ENCODE measurements at regions not wholly inside any gene's neighbourhood (a gene's known extent, or its start where the extent isn't known, plus 50 kb on each side); places are given as distances from the start of the nearest gene placed in this dataset.

- DNase-seq (no peak), ATAC-seq (no peak)
- Histone ChIP-seq H3K27me3 (no peaks in the 10 kb centered on the region), H3K9me3 (no peaks in the 10 kb centered on the region), H3K36me3 (no peaks in the 10 kb centered on the region), H3K4me1 (no peaks in the 10 kb centered on the region), H3K27ac (no peak overlapping the region), H3K4me3 (no peak overlapping the region)
- in situ Hi-C loops (cut with MboI; ENCODE audit: low sequenced_read_pairs in 4 of 4) (no loop called here), intact Hi-C loops (cut with DNase I; ENCODE audit: low total_unique reads) (no loop called here)
- TF ChIP-seq POLR2A (IDR thresholded peaks at IDR 0.05) (no peak), CTCF (IDR thresholded peaks at IDR 0.05 in 4 of 5, conservative IDR thresholded peaks at IDR 0.05 in 1 of 5) (no peak)
Observed at GRCh38 chr11:133663135-133663985, 131.1 kb upstream of the OPCML start.

GRCh38 chr11:133661846-133662245 is 129.5 kb upstream of the OPCML start:
- intact Hi-C loops (cut with DNase I; ENCODE audit: low total_unique reads): no loop called here
- ATAC-seq: no peak
- H3K27ac ChIP-seq: no peak overlapping the region
- in situ Hi-C loops (cut with MboI; ENCODE audit: low sequenced_read_pairs in 4 of 4): no loop called here
- no peak for DNase-seq
- H3K36me3 ChIP-seq: no peaks in the 10 kb centered on the region
- H3K4me3 ChIP-seq: no peak overlapping the region
- no peaks in the 10 kb centered on the region for H3K9me3 ChIP-seq
- H3K4me1 ChIP-seq: no peaks in the 10 kb centered on the region
- H3K27me3 ChIP-seq: peaks cover 0 to 5% (median 0%) of the 10 kb centered on the region in 3 donors
- no peak for TF ChIP-seq CTCF (IDR thresholded peaks at IDR 0.05 in 4 of 5, conservative IDR thresholded peaks at IDR 0.05 in 1 of 5)
- TF ChIP-seq POLR2A (IDR thresholded peaks at IDR 0.05): no peak

- Histone ChIP-seq H3K36me3 (no peaks in the 10 kb centered on the region), H3K4me3 (no peak overlapping the region), H3K27me3 (peaks cover 0 to 8% (median 0%) of the 10 kb centered on the region in 3 donors), H3K9me3 (no peaks in the 10 kb centered on the region), H3K27ac (no peak overlapping the region), H3K4me1 (no peaks in the 10 kb centered on the region)
- intact Hi-C loops (cut with DNase I; ENCODE audit: low total_unique reads) (no loop called here), in situ Hi-C loops (cut with MboI; ENCODE audit: low sequenced_read_pairs in 4 of 4) (no loop called here)
- DNase-seq (no peak), ATAC-seq (no peak)
- TF ChIP-seq CTCF (IDR thresholded peaks at IDR 0.05 in 4 of 5, conservative IDR thresholded peaks at IDR 0.05 in 1 of 5) (no peak), POLR2A (IDR thresholded peaks at IDR 0.05) (no peak)
Observed at GRCh38 chr11:133660202-133660568, 127.9 kb upstream of the OPCML start.

GRCh38 chr11:133659538-133660201 is 127.4 kb upstream of the OPCML start:
- in situ Hi-C loops (cut with MboI; ENCODE audit: low sequenced_read_pairs in 4 of 4): no loop called here
- no peaks in the 10 kb centered on the region for H3K4me1 ChIP-seq
- no peaks in the 10 kb centered on the region for H3K9me3 ChIP-seq
- no peaks in the 10 kb centered on the region for H3K36me3 ChIP-seq
- no peak for ATAC-seq
- TF ChIP-seq POLR2A (IDR thresholded peaks at IDR 0.05) (no peak), CTCF (IDR thresholded peaks at IDR 0.05 in 4 of 5, conservative IDR thresholded peaks at IDR 0.05 in 1 of 5) (no peak)
- intact Hi-C loops (cut with DNase I; ENCODE audit: low total_unique reads): no loop called here
- DNase-seq: no peak
- H3K27ac ChIP-seq: no peak overlapping the region
- peaks cover 0 to 8% (median 0%) of the 10 kb centered on the region in 3 donors for H3K27me3 ChIP-seq
- H3K4me3 ChIP-seq: no peak overlapping the region

Data from gastrocnemius medialis (tissue), 4 donors.